Activated T-cell treated with anti-CD3 and anti-CD28 coated beads, Interleukin-2, amount 50 U/mL, for 24 hours (primary cell): ENCODE measurements at regions not wholly inside any gene's neighbourhood (a gene's known extent, or its start where the extent isn't known, plus 50 kb on each side); places are given as distances from the start of the nearest gene placed in this dataset.

ENCODE experiments used
- DNase-seq: peaks from one replicate; pipeline ENCODE4 v3.0.0-alpha.2; 2020
- H3K27ac Mint-ChIP-seq: 2 replicates; pipeline ENCODE4 v1.8.0; 2020; ENCODE audit warnings: mild to moderate bottlenecking, mixed read lengths
- H3K27me3 Mint-ChIP-seq: 2 replicates; pipeline ENCODE4 v1.8.0; 2020; ENCODE audit warnings: mixed read lengths
- H3K36me3 Mint-ChIP-seq: 2 replicates; pipeline ENCODE4 v1.8.0; 2020; ENCODE audit warnings: low read depth, mixed read lengths
- H3K4me1 Mint-ChIP-seq: 2 replicates; pipeline ENCODE4 v1.8.0; 2020; ENCODE audit warnings: low read depth, mixed read lengths
- H3K4me3 Mint-ChIP-seq: 2 replicates; pipeline ENCODE4 v1.8.0; 2020; ENCODE audit warnings: mild to moderate bottlenecking, moderate library complexity, mixed read lengths
- H3K9me3 Mint-ChIP-seq: 2 replicates; pipeline ENCODE4 v1.8.0; 2020; ENCODE audit warnings: mixed read lengths

GRCh38 chr6:2535506-2535905, 215.2 kb downstream of the MYLK4 start:
- H3K27ac Mint-ChIP-seq, result no peak overlapping the region
- no peak for DNase-seq
- H3K9me3 Mint-ChIP-seq, result no peaks in the 10 kb centered on the region
- H3K4me1 Mint-ChIP-seq, result peaks cover 7% of the 10 kb centered on the region
- no peak overlapping the region for H3K4me3 Mint-ChIP-seq
- peaks cover 86% of the 10 kb centered on the region for H3K27me3 Mint-ChIP-seq
- H3K36me3 Mint-ChIP-seq, result no peaks in the 10 kb centered on the region

GRCh38 chr6:2534406-2535042, 216.2 kb downstream of the MYLK4 start:
- Mint-ChIP-seq H3K27me3 (peaks cover 88% of the 10 kb centered on the region), H3K36me3 (no peaks in the 10 kb centered on the region), H3K4me1 (peaks cover 7% of the 10 kb centered on the region), H3K4me3 (no peak overlapping the region), H3K9me3 (no peaks in the 10 kb centered on the region), H3K27ac (no peak overlapping the region)
- no peak for DNase-seq

DNA sequence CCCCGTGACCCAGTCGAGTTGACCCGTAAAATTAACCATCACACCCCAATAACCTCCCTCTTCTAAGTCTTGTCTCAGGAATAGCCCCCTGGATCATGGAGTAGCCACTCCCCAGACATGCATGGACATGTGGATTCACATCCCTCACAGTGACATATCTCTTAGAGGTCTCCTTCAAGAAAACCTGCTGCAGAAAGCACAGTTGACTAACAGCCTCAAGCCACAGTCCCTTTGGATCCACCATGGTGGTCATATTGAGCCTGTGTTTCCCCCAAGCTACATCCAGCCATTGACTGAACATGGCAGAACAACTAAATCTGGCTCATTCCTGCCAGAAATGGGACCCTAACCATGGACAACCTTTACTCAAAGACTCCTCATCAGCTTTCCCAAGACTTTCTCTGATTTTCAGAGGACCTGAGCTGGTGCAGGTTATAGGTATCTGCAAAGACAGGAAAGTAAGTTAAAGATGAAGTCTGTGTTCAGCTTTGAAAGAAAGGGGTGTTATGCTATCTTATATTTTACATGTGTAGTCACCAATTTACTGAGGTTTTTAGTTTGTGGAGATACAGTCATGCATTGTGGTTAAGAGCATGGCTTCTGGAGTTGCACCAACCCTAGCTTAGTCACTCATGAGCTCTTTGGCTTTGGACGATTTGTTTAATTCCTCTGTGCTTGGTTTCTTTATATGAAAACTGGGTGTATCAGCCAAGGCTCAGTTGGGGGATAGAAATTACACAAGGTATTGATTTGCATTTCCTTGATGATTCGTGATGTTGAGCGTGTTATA, 219.1 kb downstream of the MYLK4 start:
- H3K27ac Mint-ChIP-seq, result no peak overlapping the region
- peaks cover 7% of the 10 kb centered on the region for H3K4me1 Mint-ChIP-seq
- H3K36me3 Mint-ChIP-seq, result no peaks in the 10 kb centered on the region
- no peak overlapping the region for H3K4me3 Mint-ChIP-seq
- H3K9me3 Mint-ChIP-seq, result no peaks in the 10 kb centered on the region
- peaks cover 91% of the 10 kb centered on the region for H3K27me3 Mint-ChIP-seq
- no peak for DNase-seq

DNA sequence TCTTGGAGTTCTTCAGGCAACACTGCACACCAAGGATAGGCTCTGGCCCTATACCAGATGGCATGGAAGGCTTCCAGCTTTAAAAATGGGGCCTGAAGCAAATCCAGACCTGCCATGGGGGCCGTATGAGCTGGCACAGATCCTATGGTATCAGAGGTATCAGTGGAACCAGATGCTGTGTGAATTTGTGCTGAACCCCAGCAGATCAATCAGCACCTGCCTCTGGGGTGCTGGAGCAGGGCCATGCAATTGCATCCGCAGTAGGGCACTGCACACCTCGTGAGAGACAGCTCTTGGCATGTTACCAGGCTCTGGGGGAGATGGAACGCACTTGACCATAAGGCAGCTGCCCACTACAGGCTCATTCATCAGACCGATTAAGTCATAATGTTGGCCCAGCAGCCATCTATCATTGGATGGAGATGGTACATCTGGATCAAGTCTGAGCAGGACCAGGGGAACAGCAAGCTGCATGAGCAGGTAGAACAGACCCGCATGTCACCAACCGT, 221.5 kb downstream of the MYLK4 start:
- Mint-ChIP-seq H3K27ac (no peak overlapping the region), H3K27me3 (peaks cover 75% of the 10 kb centered on the region), H3K9me3 (peaks cover 2% of the 10 kb centered on the region), H3K4me1 (peaks cover 7% of the 10 kb centered on the region), H3K36me3 (no peaks in the 10 kb centered on the region), H3K4me3 (no peak overlapping the region)
- DNase-seq, result no peak

DNA sequence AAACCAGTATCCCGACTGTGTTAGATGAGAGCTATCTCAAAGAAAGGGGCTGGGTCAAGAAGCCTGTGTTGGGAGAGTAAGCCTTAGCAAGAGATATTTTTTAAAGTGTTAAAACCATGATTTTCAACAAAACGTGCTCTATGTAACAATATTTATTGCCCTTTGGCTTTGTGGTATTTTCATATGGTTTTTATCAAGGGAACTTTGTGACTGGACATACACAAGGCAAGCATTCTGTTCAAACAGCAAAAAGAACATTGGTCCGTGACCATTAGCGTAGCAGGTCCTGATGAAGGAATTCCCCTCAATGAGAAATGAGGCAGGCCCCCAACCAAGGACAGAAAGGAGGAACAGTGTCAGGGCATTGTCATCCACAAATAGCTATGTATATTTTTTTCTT, 222.6 kb downstream of the MYLK4 start:
- no peak for DNase-seq
- peaks cover 7% of the 10 kb centered on the region for H3K4me1 Mint-ChIP-seq
- H3K36me3 Mint-ChIP-seq, result no peaks in the 10 kb centered on the region
- H3K9me3 Mint-ChIP-seq, result peaks cover 11% of the 10 kb centered on the region
- H3K27ac Mint-ChIP-seq, result no peak overlapping the region
- H3K27me3 Mint-ChIP-seq, result peaks cover 72% of the 10 kb centered on the region
- H3K4me3 Mint-ChIP-seq, result no peak overlapping the region

DNA sequence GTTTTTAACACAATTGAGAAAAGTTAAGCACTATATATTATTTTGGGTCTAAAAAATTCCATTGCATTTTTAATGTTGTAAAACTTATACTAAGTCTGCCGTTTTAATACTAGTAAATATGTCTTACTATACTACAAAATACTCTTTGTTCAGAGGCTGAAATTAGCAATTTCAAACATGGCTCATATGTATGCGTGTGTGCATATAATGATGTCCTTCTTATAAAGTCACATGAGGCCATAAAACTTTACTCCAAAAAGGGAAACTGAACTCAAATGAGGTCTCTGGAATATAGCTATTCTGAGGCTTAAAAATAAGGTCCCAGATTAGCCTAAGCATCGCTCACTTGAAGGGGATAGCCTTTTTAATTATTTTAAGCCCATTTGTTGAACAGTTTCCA, 224.0 kb downstream of the MYLK4 start:
- H3K9me3 Mint-ChIP-seq, result peaks cover 15% of the 10 kb centered on the region
- no peaks in the 10 kb centered on the region for H3K36me3 Mint-ChIP-seq
- DNase-seq, result no peak
- H3K27ac Mint-ChIP-seq, result no peak overlapping the region
- peaks cover 72% of the 10 kb centered on the region for H3K27me3 Mint-ChIP-seq
- H3K4me1 Mint-ChIP-seq, result peaks cover 13% of the 10 kb centered on the region
- no peak overlapping the region for H3K4me3 Mint-ChIP-seq

GRCh38 chr6:2524090-2524489, 226.6 kb downstream of the MYLK4 start:
- Mint-ChIP-seq H3K4me3 (no peak overlapping the region), H3K9me3 (peaks cover 18% of the 10 kb centered on the region), H3K4me1 (peaks cover 10% of the 10 kb centered on the region), H3K36me3 (no peaks in the 10 kb centered on the region), H3K27ac (no peak overlapping the region), H3K27me3 (peaks cover 61% of the 10 kb centered on the region)
- DNase-seq, result no peak

GRCh38 chr6:2523061-2523460, 227.7 kb downstream of the MYLK4 start:
- Mint-ChIP-seq H3K36me3 (no peaks in the 10 kb centered on the region), H3K9me3 (peaks cover 21% of the 10 kb centered on the region), H3K27ac (no peak overlapping the region), H3K4me1 (peaks cover 10% of the 10 kb centered on the region), H3K27me3 (peaks cover 60% of the 10 kb centered on the region), H3K4me3 (no peak overlapping the region)
- DNase-seq, result no peak

- peaks cover 10% of the 10 kb centered on the region for H3K4me1 Mint-ChIP-seq
- H3K27me3 Mint-ChIP-seq, result peaks cover 58% of the 10 kb centered on the region
- no peak overlapping the region for H3K4me3 Mint-ChIP-seq
- DNase-seq, result no peak
- peaks cover 21% of the 10 kb centered on the region for H3K9me3 Mint-ChIP-seq
- H3K27ac Mint-ChIP-seq, result no peak overlapping the region
- no peaks in the 10 kb centered on the region for H3K36me3 Mint-ChIP-seq
Measured at GRCh38 chr6:2522521-2522920, 228.2 kb downstream of the MYLK4 start.

- H3K4me3 Mint-ChIP-seq, result no peak overlapping the region
- no peaks in the 10 kb centered on the region for H3K36me3 Mint-ChIP-seq
- peaks cover 10% of the 10 kb centered on the region for H3K4me1 Mint-ChIP-seq
- no peak for DNase-seq
- H3K27me3 Mint-ChIP-seq, result peaks cover 53% of the 10 kb centered on the region
- H3K9me3 Mint-ChIP-seq, result peaks cover 9% of the 10 kb centered on the region
- no peak overlapping the region for H3K27ac Mint-ChIP-seq
Measured at GRCh38 chr6:2517855-2518473, 232.8 kb downstream of the MYLK4 start.

DNA sequence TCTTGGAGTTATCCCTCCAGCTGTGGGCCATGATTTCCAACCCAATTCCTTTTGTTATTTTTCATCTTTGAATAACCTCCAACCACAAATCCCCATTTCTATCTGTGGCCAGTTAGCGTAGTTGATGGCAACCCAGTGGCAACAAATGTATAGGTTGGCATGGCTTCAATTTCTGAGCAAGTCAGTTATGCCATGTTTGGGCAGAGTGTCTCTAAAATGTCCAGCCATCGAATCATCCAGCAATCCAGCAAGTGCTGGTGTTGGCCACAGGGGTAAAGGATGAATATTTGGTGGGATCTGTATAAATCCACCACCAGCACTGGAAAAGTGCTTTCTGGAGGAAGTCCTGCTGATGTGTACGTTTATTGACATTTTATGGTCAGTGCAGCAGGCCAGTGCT, 233.3 kb downstream of the MYLK4 start:
- Mint-ChIP-seq H3K27ac (no peak overlapping the region), H3K4me1 (peaks cover 4% of the 10 kb centered on the region), H3K36me3 (no peaks in the 10 kb centered on the region), H3K27me3 (peaks cover 49% of the 10 kb centered on the region), H3K9me3 (peaks cover 8% of the 10 kb centered on the region), H3K4me3 (no peak overlapping the region)
- DNase-seq, result no peak

- Mint-ChIP-seq H3K36me3 (no peaks in the 10 kb centered on the region), H3K27ac (no peak overlapping the region), H3K9me3 (peaks cover 7% of the 10 kb centered on the region), H3K27me3 (peaks cover 50% of the 10 kb centered on the region), H3K4me1 (no peaks in the 10 kb centered on the region), H3K4me3 (no peak overlapping the region)
- DNase-seq, result no peak
Measured at GRCh38 chr6:2516059-2516458, 234.7 kb downstream of the MYLK4 start.

DNA sequence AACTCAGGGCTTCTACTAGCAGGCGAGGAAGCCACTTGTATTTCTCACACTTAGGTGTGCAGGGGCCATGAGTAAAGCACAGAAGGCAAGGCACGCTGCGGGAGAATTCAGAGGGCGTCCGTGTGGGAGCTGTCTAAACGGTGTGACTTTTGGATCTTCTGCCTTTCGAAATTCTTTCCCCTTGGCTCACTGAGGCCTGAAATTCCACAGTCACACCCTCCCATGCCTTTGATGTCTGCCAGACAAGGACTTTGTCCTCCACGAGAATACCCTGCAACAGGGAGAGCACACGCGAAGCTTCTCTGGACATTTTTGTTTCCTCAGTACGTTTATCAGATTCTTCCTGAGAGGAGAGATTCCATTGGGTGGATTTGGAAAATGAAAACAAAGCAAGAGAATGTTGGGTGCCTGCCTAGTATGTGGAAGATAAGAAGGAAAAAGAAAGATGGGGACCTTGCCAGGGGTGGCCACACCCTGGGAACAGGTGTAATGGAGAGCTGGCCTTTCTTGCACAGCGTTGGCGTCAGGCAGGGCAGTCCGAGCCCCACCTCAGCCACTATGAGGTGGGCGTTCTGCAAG, 235.7 kb downstream of the MYLK4 start:
- Mint-ChIP-seq H3K4me1 (no peaks in the 10 kb centered on the region), H3K27me3 (peaks cover 49% of the 10 kb centered on the region)

GRCh38 chr6:2512802-2513201, 237.9 kb downstream of the MYLK4 start:
- H3K36me3 Mint-ChIP-seq, result no peaks in the 10 kb centered on the region
- H3K27ac Mint-ChIP-seq, result no peak overlapping the region
- H3K4me1 Mint-ChIP-seq, result no peaks in the 10 kb centered on the region
- H3K4me3 Mint-ChIP-seq, result no peak overlapping the region
- no peak for DNase-seq
- peaks cover 55% of the 10 kb centered on the region for H3K27me3 Mint-ChIP-seq
- no peaks in the 10 kb centered on the region for H3K9me3 Mint-ChIP-seq

More for the DNA sequence above, 235.7 kb downstream of the MYLK4 start:
- DNase-seq, result no peak
- no peaks in the 10 kb centered on the region for H3K36me3 Mint-ChIP-seq
- H3K9me3 Mint-ChIP-seq, result peaks cover 4% of the 10 kb centered on the region
- H3K4me3 Mint-ChIP-seq, result no peak overlapping the region
- H3K27ac Mint-ChIP-seq, result no peak overlapping the region
